HG02943 (cell line): ENCODE measurements at regions not wholly inside any gene's neighbourhood (a gene's known extent, or its start where the extent isn't known, plus 50 kb on each side); places are given as distances from the start of the nearest gene placed in this dataset.
"Not testable (repeated sequence)": the region's sequence is repeated elsewhere in the genome, so short reads cannot be mapped to it uniquely, and the experiment has no call there.

ENCODE experiments used
- ATAC-seq: cut with Tn5 transposase; IDR thresholded peaks from one replicate; pipeline ENCODE4 v1.9.1; 2021; ENCODE audit warnings: mild to moderate bottlenecking, low read depth, moderate library complexity; ENCODE audit not compliant: unreplicated experiment

DNA sequence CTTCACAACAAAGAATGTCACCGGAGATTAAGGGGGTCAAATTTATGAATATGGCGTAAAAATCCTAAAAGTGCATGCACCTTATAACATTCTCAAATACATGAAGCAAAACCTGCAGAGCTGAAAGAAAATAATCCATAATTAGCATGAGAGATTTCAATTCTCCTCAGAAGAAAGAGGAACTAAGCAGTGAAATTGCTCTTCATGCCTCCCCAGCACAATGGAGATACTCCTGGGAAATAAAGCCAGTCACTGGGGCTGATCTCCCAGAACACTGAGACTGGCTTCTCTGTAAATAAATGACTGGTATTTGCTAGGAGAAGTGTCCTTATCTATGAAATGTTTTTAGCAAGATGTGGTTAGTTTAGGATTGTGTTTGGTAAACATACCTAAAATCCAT lies 68.1 kb downstream of the GOLGA6L6 start:
- not testable (repeated sequence) for ATAC-seq

DNA sequence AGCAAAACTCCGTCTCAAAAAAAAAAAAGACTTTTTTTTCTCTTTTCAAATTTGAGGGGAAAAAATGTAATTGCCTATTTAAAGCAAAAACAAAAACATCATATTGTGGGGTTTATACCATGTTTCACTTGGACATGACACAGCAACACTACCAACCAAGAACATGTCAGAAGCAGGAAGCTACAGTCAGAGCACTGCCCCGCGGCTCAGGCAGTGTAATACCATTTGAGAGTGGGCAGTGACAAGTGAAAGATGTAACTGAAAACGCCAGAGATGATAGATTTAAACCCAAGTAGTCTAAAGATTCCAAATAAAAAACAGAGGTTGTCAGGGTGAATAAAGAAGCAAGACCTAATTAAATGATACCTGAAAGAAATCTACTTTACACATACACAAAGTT lies 68.6 kb downstream of the GOLGA6L6 start:
- not testable (repeated sequence) for ATAC-seq

GRCh38 chr15:20470810-20471209 lies 70.8 kb downstream of the GOLGA6L6 start:
- ATAC-seq, result not testable (repeated sequence)

- not testable (repeated sequence) for ATAC-seq
Measured at GRCh38 chr15:20441138-20441537, 100.5 kb downstream of the GOLGA6L6 start.

DNA sequence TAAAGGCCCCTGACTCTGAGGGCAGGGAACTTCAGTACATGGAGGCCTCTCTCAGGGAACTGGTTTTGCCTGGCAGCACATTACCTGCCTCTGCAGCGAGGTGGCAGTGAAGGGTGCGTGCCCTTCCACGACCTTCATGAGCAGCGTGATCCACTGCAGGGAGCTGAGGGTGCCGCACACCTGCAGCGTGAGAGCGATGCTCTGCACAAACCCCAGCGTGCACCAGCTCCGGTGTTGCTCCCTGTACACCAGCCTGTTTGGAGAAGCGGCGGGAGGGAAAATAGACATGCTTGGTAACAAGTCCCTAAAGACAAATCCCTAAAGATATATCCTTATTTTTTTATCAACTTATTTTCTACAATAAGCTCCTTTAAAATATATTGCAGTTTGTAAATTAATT lies 101.2 kb downstream of the GOLGA6L6 start:
- ATAC-seq, result not testable (repeated sequence)

DNA sequence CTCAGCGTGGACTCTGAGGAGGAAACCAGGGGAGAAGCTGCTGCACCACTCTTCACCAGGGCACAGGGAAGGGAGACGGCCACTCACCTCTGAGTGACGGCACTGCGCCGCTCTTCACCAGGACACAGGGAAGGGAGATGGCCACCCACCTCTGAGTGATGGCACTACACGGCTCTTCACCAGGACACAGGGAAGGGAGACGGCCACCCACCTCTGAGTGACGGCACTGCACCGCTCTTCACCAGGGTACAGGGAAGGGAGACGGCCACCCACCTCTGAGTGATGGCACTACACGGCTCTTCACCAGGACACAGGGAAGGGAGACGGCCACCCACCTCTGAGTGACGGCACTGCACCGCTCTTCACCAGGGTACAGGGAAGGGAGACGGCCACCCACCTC lies 102.5 kb downstream of the GOLGA6L6 start:
- not testable (repeated sequence) for ATAC-seq

- not testable (repeated sequence) for ATAC-seq
Measured at GRCh38 chr15:20438255-20438654, 103.3 kb downstream of the GOLGA6L6 start.

DNA sequence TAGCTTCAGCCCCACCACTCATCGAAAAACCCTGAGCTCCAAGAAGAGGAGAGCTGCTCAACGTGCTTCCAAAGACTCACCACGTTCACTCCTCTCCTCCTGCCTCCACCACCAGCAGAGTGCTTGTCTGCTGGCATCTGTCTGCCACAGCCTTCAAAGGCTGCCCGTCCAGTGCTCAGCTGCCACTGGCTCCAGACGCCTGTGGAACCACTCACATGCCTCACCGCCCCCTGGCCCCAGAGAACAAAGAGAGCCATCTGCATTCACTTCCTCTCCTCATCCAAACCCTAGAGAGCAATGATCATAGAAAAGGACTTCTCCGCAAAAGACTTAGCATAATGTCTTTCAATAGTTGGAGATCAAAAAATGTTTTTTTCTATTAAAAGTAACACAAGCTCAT lies 108.1 kb downstream of the GOLGA6L6 start:
- not testable (repeated sequence) for ATAC-seq

GRCh38 chr15:20430495-20430894 lies 111.1 kb downstream of the GOLGA6L6 start:
- not testable (repeated sequence) for ATAC-seq

DNA sequence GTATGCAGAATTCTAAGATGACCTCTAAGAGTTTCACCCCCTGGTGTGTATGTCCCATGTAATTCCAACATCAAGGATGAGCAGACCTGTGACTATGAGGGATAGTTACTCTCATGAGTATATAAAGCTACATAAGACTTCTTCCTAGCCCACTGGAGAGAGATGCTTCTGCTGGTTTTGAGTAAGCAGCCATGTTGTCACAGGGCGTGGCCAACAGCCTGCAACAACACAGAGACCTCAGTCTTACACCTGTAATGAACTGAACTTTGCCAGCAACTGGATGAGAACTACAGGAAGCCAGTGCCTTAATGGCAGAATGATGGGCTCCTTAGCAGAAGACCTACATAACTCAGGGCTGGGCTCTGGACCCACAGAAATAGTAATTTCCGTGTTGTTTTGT lies 120.9 kb downstream of the GOLGA6L6 start:
- not testable (repeated sequence) for ATAC-seq

DNA sequence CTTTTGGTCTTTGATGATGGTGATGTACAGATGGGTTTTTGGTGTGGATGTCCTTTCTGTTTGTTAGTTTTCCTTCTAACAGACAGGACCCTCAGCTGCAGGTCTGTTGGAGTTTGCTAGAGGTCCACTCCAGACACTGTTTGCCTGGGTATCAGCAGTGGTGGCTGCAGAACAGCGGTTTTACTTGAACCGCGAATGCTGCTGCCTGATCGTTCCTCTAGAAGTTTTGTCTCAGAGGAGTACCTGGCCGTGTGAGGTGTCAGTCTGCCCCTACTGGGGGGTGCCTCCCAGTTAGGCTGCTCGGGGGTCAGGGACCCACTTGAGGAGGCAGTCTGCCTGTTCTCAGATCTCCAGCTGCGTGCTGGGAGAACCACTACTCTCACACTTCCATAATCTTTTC lies 125.0 kb downstream of the GOLGA6L6 start:
- ATAC-seq, result not testable (repeated sequence)

DNA sequence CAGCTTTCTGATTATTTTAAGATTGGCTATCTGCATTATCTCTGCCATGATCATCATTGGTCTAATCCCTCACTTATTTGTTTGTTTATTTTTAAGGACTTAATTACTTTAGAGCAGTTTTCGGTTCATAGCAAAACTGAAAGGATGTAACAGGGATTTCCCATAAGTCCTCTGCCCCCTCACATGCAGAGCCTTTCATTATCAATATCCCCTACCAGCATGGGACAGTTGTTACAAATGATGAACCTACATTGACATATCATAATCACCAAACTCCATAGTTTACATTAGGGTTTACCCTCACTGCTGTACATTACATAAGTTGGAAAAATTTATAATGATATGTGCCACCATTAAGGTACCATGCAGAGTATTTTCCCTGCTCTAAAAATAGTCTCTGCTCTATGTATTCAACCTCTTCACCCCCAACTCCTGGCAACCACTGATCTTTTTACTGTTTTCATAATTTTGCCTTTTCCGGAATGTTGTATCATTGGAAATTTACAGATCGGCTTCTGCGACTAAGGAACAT lies 131.9 kb downstream of the GOLGA6L6 start:
- not testable (repeated sequence) for ATAC-seq

GRCh38 chr15:20409247-20409646 lies 132.4 kb downstream of the GOLGA6L6 start:
- ATAC-seq, result no peak

GRCh38 chr15:20407553-20407952 lies 134.0 kb downstream of the GOLGA6L6 start:
- no peak for ATAC-seq

- not testable (repeated sequence) for ATAC-seq
Measured at GRCh38 chr15:20404571-20404970, 137.0 kb downstream of the GOLGA6L6 start.

DNA sequence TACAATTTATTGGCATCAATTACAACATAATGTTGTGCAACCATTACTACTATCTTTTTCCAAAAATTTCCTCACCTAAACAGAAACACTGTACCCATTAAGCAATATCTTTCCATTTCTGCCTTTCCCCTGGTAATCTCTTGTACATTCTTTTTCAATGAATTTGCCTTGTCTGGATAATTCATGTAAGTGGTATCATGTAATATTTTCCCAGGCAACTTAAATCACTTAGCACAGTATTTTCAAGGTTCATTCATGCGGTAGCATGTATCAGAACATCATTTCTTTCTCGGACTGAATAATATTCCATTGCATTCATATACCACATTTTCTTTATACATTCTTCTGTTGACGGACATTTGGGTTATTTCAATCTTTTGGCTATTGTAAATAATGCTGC lies 139.0 kb downstream of the GOLGA6L6 start:
- not testable (repeated sequence) for ATAC-seq

GRCh38 chr15:20401058-20401457 lies 140.5 kb downstream of the GOLGA6L6 start:
- ATAC-seq, result not testable (repeated sequence)

- ATAC-seq, result not testable (repeated sequence)
Measured at GRCh38 chr15:20398680-20399079, 142.9 kb downstream of the GOLGA6L6 start.

GRCh38 chr15:20388161-20388560 lies 153.4 kb downstream of the GOLGA6L6 start:
- not testable (repeated sequence) for ATAC-seq

DNA sequence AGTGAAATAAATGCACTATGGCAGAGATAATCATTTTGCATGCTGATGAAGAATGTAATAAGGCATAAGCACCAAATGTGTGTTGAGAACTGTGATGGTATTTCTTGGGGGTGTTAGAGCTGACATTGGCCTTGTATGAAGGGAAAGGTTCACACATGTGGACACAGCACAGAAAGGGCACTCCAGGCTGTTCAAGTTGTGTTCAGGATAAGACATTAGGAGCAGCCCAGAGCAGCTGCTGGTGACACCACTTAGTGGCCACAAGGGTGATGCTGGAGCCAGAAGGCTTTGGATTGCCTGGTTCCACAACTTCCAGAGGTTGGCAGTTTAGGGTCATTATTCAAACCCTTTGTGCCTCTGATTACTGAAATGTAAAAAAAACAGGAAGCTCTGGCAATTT lies 155.4 kb downstream of the GOLGA6L6 start:
- no peak for ATAC-seq

GRCh38 chr15:20380199-20380598 lies 161.4 kb downstream of the GOLGA6L6 start:
- ATAC-seq, result not testable (repeated sequence)

DNA sequence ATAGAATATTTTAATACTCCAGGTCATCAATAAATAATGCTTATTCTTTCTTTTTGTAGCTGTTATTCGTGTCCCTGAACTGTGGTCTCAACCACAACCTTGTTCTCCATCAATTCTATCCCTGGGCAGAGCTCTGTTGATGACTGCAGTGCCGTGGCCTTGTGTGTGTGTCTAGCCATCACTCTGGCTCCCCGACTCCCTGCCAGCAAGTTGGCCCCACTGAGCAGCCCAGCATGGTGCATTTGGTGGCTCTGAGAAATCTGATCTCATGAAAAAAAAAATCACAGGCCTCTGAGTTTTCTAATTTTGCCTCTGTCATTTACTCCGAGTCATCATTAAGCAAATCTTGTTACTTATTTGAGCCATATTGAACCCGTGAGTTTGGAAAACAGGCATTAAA lies 164.7 kb downstream of the GOLGA6L6 start:
- no peak for ATAC-seq

DNA sequence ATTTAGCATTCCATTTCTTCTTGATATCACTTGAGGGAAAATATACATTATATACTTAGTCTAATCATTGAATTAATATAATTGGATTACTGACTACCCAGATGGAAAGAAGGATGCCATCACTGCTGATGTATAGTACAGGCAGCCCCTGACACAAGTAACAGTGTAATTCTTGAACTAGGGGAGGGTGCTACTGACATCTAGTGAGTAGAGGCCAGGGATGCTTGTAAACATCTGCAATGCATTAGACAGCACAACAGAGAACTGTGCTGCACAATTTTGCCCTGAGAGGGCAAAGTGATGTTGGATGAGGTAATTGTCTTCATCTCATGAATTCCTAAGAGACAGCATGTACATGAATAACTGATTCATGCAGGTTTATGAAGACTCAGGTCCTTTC lies 169.2 kb downstream of the GOLGA6L6 start:
- ATAC-seq, result not testable (repeated sequence)
